ENCODE measurements at regions not wholly inside any gene's neighbourhood (a gene's known extent, or its start where the extent isn't known, plus 50 kb on each side); places are given as distances from the start of the nearest gene placed in this dataset.

GRCh38 chr16:35170610-35171009, 1711.2 kb downstream of the TP53TG3F start:
- no peak for ATAC-seq

- ATAC-seq = no peak
These were observed 1711.7 kb downstream of the TP53TG3F start for GRCh38 chr16:35171106-35171505.

- ATAC-seq = no peak
These were observed 1713.9 kb downstream of the TP53TG3F start for GRCh38 chr16:35173295-35173694.

- no peak for ATAC-seq
These were observed 1714.6 kb downstream of the TP53TG3F start for GRCh38 chr16:35174016-35174415.

GRCh38 chr16:35176449-35176848, 1717.0 kb downstream of the TP53TG3F start:
- ATAC-seq = peak; percentile 15

GRCh38 chr16:35177851-35178250, 1718.4 kb downstream of the TP53TG3F start:
- no peak for ATAC-seq

- ATAC-seq = no peak
These were observed 1721.6 kb downstream of the TP53TG3F start for GRCh38 chr16:35180970-35181369.

- no peak for ATAC-seq
These were observed 1722.1 kb downstream of the TP53TG3F start for GRCh38 chr16:35181422-35182030.

- no peak for ATAC-seq
These were observed 1722.7 kb downstream of the TP53TG3F start for GRCh38 chr16:35182043-35182677.

GRCh38 chr16:35182943-35183550, 1723.6 kb downstream of the TP53TG3F start:
- ATAC-seq = no peak

- no peak for ATAC-seq
These were observed 1725.0 kb downstream of the TP53TG3F start for GRCh38 chr16:35184356-35184870.

- ATAC-seq = no peak
These were observed 1726.1 kb downstream of the TP53TG3F start for GRCh38 chr16:35185366-35186044.

GRCh38 chr16:35186045-35186759, 1726.8 kb downstream of the TP53TG3F start:
- ATAC-seq = no peak

- no peak for ATAC-seq
These were observed 1728.3 kb downstream of the TP53TG3F start for GRCh38 chr16:35187665-35188225.

GRCh38 chr16:35188288-35189155, 1729.1 kb downstream of the TP53TG3F start:
- ATAC-seq = peak; percentile 96

GRCh38 chr16:35192993-35193392, 1733.6 kb downstream of the TP53TG3F start:
- ATAC-seq = no peak

GRCh38 chr16:35193956-35194355, 1734.5 kb downstream of the TP53TG3F start:
- ATAC-seq = no peak

- no peak for ATAC-seq
These were observed 1735.3 kb downstream of the TP53TG3F start for GRCh38 chr16:35194681-35195080.

GRCh38 chr16:35195173-35195863, 1735.9 kb downstream of the TP53TG3F start:
- no peak for ATAC-seq

GRCh38 chr16:35195864-35196216, 1736.4 kb downstream of the TP53TG3F start:
- ATAC-seq = no peak

GRCh38 chr16:35196313-35196712, 1736.9 kb downstream of the TP53TG3F start:
- ATAC-seq = no peak

Measured in esophagus mucosa (tissue), 1 donor.